NB4 (cell line): ENCODE measurements at regions not wholly inside any gene's neighbourhood (a gene's known extent, or its start where the extent isn't known, plus 50 kb on each side); places are given as distances from the start of the nearest gene placed in this dataset.
"Not testable (repeated sequence)": the region's sequence is repeated elsewhere in the genome, so short reads cannot be mapped to it uniquely, and the experiment has no call there.

ENCODE experiments used
- DNase-seq: peaks from one replicate; pipeline ENCODE4 v3.0.0; 2010; ENCODE audit warnings: low read depth
- H3K4me3 ChIP-seq: one replicate; pipeline ENCODE4 v1.5.1; 2011; ENCODE audit warnings: mild to moderate bottlenecking, low read depth, low read length, moderate library complexity
- CTCF ChIP-seq: IDR thresholded peaks from one replicate; pipeline ENCODE4 v1.5.1; 2012; ENCODE audit warnings: low read depth, low read length
- MAX ChIP-seq: IDR thresholded peaks from 2 replicates; pipeline ENCODE4 v1.6.1; 2011; ENCODE audit warnings: low read depth, low read length
- MYC ChIP-seq: IDR thresholded peaks from 2 replicates; pipeline ENCODE4 v1.6.1; 2011; ENCODE audit warnings: low read depth, low read length
- POLR2A ChIP-seq: IDR thresholded peaks from 2 replicates; pipeline ENCODE4 v1.6.1; 2011; ENCODE audit warnings: mild to moderate bottlenecking; ENCODE audit not compliant: insufficient read length; ENCODE audit errors: extremely low read depth

- no peak for TF ChIP-seq MAX
- TF ChIP-seq MYC, result no peak
- TF ChIP-seq CTCF, result no peak
- TF ChIP-seq POLR2A, result no peak
- DNase-seq, result no peak
- H3K4me3 ChIP-seq, result no peak overlapping the region
These were observed 386.2 kb upstream of the FGF16 start for GRCh38 chrX:77061022-77061421.

- H3K4me3 ChIP-seq, result no peak overlapping the region
- TF ChIP-seq POLR2A, result no peak
- no peak for TF ChIP-seq MAX
- no peak for TF ChIP-seq MYC
- TF ChIP-seq CTCF, result no peak
- no peak for DNase-seq
These were observed 385.6 kb upstream of the FGF16 start for GRCh38 chrX:77061545-77061944.

GRCh38 chrX:77065896-77066295, 381.3 kb upstream of the FGF16 start:
- DNase-seq, result no peak
- TF ChIP-seq CTCF, result no peak
- no peak for TF ChIP-seq MYC
- no peak for TF ChIP-seq POLR2A
- TF ChIP-seq MAX, result no peak
- no peak overlapping the region for H3K4me3 ChIP-seq

- peak; percentile 3 for DNase-seq
- H3K4me3 ChIP-seq, result no peak overlapping the region
- TF ChIP-seq MAX (no peak), POLR2A (no peak), CTCF (no peak), MYC (no peak)
These were observed 376.8 kb upstream of the FGF16 start for GRCh38 chrX:77070202-77070918.

- TF ChIP-seq MAX (no peak), MYC (no peak), CTCF (no peak), POLR2A (no peak)
- no peak overlapping the region for H3K4me3 ChIP-seq
- no peak for DNase-seq
These were observed 370.3 kb upstream of the FGF16 start for GRCh38 chrX:77076896-77077295.

- not testable (repeated sequence) for H3K4me3 ChIP-seq, DNase-seq
These were observed 366.0 kb upstream of the FGF16 start for GRCh38 chrX:77081237-77081636.
